Hepatocyte (in vitro differentiated cells): ENCODE measurements at regions not wholly inside any gene's neighbourhood (a gene's known extent, or its start where the extent isn't known, plus 50 kb on each side); places are given as distances from the start of the nearest gene placed in this dataset. TPM values are rescaled to one million over a fixed set of nuclear protein-coding genes. Genes with fewer than 3 reads are reported as not detected.

Experiments
- DNase-seq: peaks from one replicate; pipeline ENCODE4 v3.0.0-alpha.2; 2016; ENCODE audit warnings: low spot score
- H2AFZ ChIP-seq: fragments of 200-600 bp; sonication (generic); 2 replicates; pipeline ENCODE4 v1.6.0; 2016; ENCODE audit warnings: antibody characterized with exemption, mild to moderate bottlenecking
- H3K27ac ChIP-seq: fragments of 200-600 bp; sonication (generic); 2 replicates; pipeline ENCODE4 v1.5.1; 2016; ENCODE audit warnings: mild to moderate bottlenecking
- H3K27me3 ChIP-seq: fragments of 200-600 bp; sonication (generic); 2 replicates; pipeline ENCODE4 v1.6.1; 2016
- H3K36me3 ChIP-seq: fragments of 200-600 bp; sonication (generic); replicated peaks from 2 replicates; pipeline ENCODE4 v1.5.1; 2016; ENCODE audit warnings: low read depth; ENCODE audit not compliant: insufficient read depth
- H3K4me1 ChIP-seq: fragments of 200-600 bp; sonication (generic); 2 replicates; pipeline ENCODE4 v1.5.1; 2016; ENCODE audit warnings: mild to moderate bottlenecking, moderate library complexity; ENCODE audit not compliant: insufficient read depth
- H3K4me2 ChIP-seq: fragments of 200-600 bp; sonication (generic); 2 replicates; pipeline ENCODE4 v1.6.0; 2016
- H3K4me3 ChIP-seq: fragments of 200-600 bp; sonication (generic); 2 replicates; pipeline ENCODE4 v1.5.1; 2016; ENCODE audit warnings: mild to moderate bottlenecking
- H3K79me2 ChIP-seq: fragments of 200-600 bp; sonication (generic); 2 replicates; pipeline ENCODE4 v1.6.0; 2017; ENCODE audit warnings: mild to moderate bottlenecking
- H3K9me2 ChIP-seq: fragments of 200-600 bp; sonication (generic); replicated peaks from 2 replicates; pipeline ENCODE4 v1.6.0; 2017; ENCODE audit warnings: mild to moderate bottlenecking; ENCODE audit not compliant: insufficient read depth
- H3K9me3 ChIP-seq: fragments of 200-600 bp; sonication (generic); 2 replicates; pipeline ENCODE4 v1.5.1; 2016; ENCODE audit warnings: low read depth, mild to moderate bottlenecking
- H4K20me1 ChIP-seq: fragments of 200-600 bp; sonication (generic); 2 replicates; pipeline ENCODE4 v1.6.0; 2016; ENCODE audit warnings: mild to moderate bottlenecking; ENCODE audit not compliant: insufficient read depth, poor library complexity, severe bottlenecking
- EZH2 ChIP-seq: fragments of 200-600 bp; sonication (generic); IDR thresholded peaks from 2 replicates; pipeline ENCODE4 v1.6.1; 2016; ENCODE audit warnings: antibody characterized with exemption, mild to moderate bottlenecking, borderline replicate concordance
- EZH2phosphoT487 ChIP-seq: fragments of 200-600 bp; sonication (generic); IDR thresholded peaks from one replicate; pipeline ENCODE4 v1.6.1; 2018; ENCODE audit warnings: antibody characterized with exemption, mild to moderate bottlenecking, low read depth, moderate library complexity; ENCODE audit not compliant: unreplicated experiment, severe bottlenecking
- WGBS: methylation state at CpG from one replicate; pipeline ENCODE4 v1.1.6; 2016; ENCODE audit warnings: low lambda C conversion rate; ENCODE audit errors: missing lambda C conversion rate; 5-methylcytosine and 5-hydroxymethylcytosine counted together
- small RNA-seq: library from RNA; depleted of rRNA; stranded (forward); fragments of <200 nt; gene quantifications from one replicate; pipeline ENCODE3, GENCODE V24; 2014
- TF ChIP-seq, protein P1 (sequence below): fragments of 200-600 bp; sonication (generic); IDR thresholded peaks from 2 replicates; pipeline ENCODE4 v1.5.1; 2016; ENCODE audit warnings: antibody characterized with exemption, mild to moderate bottlenecking; ENCODE audit not compliant: poor library complexity

DNA sequence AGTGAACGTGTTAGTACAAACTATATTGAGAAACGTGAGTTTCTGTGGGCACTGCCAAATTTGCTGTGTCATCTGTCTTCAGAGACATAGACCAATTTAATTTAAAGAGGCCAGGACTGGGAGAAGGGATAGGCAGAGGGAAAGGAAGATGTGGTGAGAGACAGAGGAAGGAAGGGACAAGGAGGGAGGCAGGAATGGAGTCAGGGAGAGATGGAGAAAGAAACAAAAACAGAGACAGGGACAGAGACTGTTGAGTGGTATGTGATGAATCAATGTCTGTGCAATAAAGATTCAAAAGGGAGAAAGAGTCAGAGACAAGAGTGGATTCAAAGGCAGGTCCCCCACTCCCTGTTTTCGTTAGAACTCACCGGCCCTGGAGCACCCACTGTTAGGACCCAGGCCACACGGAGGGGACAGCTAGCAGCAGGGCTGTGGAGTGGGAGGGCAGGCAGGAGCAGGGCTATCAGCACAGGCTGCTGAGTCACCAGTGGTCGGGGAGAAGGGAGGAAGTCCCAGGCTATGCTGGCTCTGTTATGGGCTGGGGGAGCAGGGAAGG lies 51.6 kb upstream of the CHD6 start:
- no peak overlapping the region for H3K27ac ChIP-seq
- H3K9me3 ChIP-seq, result no peaks in the 10 kb centered on the region
- no peaks in the 10 kb centered on the region for H3K4me1 ChIP-seq
- no peaks in the 10 kb centered on the region for H3K27me3 ChIP-seq
- TF ChIP-seq EZH2, result no peak
- no peak for TF ChIP-seq EZH2phosphoT487
- TF ChIP-seq, protein P1, sequence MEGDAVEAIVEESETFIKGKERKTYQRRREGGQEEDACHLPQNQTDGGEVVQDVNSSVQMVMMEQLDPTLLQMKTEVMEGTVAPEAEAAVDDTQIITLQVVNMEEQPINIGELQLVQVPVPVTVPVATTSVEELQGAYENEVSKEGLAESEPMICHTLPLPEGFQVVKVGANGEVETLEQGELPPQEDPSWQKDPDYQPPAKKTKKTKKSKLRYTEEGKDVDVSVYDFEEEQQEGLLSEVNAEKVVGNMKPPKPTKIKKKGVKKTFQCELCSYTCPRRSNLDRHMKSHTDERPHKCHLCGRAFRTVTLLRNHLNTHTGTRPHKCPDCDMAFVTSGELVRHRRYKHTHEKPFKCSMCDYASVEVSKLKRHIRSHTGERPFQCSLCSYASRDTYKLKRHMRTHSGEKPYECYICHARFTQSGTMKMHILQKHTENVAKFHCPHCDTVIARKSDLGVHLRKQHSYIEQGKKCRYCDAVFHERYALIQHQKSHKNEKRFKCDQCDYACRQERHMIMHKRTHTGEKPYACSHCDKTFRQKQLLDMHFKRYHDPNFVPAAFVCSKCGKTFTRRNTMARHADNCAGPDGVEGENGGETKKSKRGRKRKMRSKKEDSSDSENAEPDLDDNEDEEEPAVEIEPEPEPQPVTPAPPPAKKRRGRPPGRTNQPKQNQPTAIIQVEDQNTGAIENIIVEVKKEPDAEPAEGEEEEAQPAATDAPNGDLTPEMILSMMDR, result no peak
- H3K36me3 ChIP-seq, result no peaks in the 10 kb centered on the region
- H3K4me3 ChIP-seq, result no peak overlapping the region
- no peaks in the 10 kb centered on the region for H3K79me2 ChIP-seq
- no peak overlapping the region for H2AFZ ChIP-seq
- H3K9me2 ChIP-seq, result no peaks in the 10 kb centered on the region
- 41% methylated on average over 6 of the region's 6 CpGs for WGBS
- no peak for DNase-seq
- no peak overlapping the region for H3K4me2 ChIP-seq
- no peaks in the 10 kb centered on the region for H4K20me1 ChIP-seq

DNA sequence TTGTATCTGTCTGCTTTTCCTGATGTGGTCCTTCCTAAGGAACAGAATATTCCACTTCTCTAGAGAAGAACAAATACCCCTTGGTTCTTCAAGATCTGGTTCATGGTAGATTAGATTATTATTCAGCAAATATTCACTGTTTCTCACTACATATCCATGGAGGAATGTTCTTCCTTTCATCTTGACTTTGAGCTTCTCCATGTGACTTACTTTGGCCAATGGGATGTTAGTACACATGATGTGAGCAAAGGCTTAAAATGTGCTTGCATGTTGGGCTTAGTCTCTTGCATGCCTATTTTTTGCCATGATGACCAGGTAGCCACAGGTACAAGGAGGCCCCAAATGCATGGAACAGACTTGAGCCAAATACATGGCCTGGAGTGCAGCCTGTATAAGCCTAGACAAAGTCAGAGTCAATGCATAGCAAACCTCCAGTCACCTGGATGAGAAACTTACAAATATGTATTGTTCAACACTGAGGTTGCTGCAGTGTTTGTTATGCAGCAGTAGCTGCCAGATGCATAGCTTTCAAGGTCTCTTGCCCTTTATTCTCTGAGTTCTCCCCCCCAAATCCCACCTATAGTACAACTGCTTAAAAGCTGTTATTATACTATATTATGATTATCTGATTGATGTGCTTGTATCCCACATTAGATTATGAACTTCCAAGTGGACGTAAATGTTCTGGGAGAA lies 50.0 kb upstream of the CHD6 start:
- no peaks in the 10 kb centered on the region for H3K36me3 ChIP-seq
- no peak overlapping the region for H2AFZ ChIP-seq
- TF ChIP-seq EZH2 (no peak), EZH2phosphoT487 (no peak)
- TF ChIP-seq, protein P1, result no peak
- H3K27ac ChIP-seq, result no peak overlapping the region
- 89% methylated on average over 1 of the region's 1 CpG for WGBS
- H3K9me2 ChIP-seq, result no peaks in the 10 kb centered on the region
- H3K4me2 ChIP-seq, result no peak overlapping the region
- no peaks in the 10 kb centered on the region for H4K20me1 ChIP-seq
- no peaks in the 10 kb centered on the region for H3K9me3 ChIP-seq
- H3K79me2 ChIP-seq, result no peaks in the 10 kb centered on the region
- DNase-seq, result no peak
- no peak overlapping the region for H3K4me3 ChIP-seq
- H3K27me3 ChIP-seq, result no peaks in the 10 kb centered on the region
- H3K4me1 ChIP-seq, result no peaks in the 10 kb centered on the region

Small RNA genes in the stretch of these regions (small RNA-seq; reads per million reads assigned to genes)
- gene RF00568, result not detected
- not detected for gene RNU6-1018P
